Lung (tissue), 11 donors: ENCODE measurements at regions not wholly inside any gene's neighbourhood (a gene's known extent, or its start where the extent isn't known, plus 50 kb on each side); places are given as distances from the start of the nearest gene placed in this dataset.

Source experiments
- ATAC-seq: fragments of 200-7000 bp; cut with Tn5 transposase; one replicate; pipeline ENCODE4 v1.9.1; 2020; ENCODE audit warnings: moderate number of reproducible peaks; ENCODE audit not compliant: insufficient read depth, low FRiP score
- DNase-seq, 3 donors: peaks; one replicate each; pipeline ENCODE4 v3.0.0-alpha.2; 2013 to 2017
- H3K27ac ChIP-seq, 2 donors: one replicate each; pipeline ENCODE4 v1.5.1; 2013; ENCODE audit warnings: mild to moderate bottlenecking in 2 of 2, moderate library complexity in 2 of 2, control low read depth in 1 of 2, inconsistent platforms in 1 of 2, low read depth in 1 of 2, low read length in 1 of 2
- H3K27me3 ChIP-seq, 3 donors: one replicate each; pipeline ENCODE4 v1.5.1; 2013; ENCODE audit warnings: low read length in 2 of 3; ENCODE audit not compliant: control insufficient read depth in 3 of 3, insufficient read depth in 3 of 3
- H3K36me3 ChIP-seq, 4 donors: one replicate each; pipeline ENCODE4 v1.5.1; 2013; ENCODE audit warnings: low read length in 4 of 4, mild to moderate bottlenecking in 1 of 4, moderate library complexity in 1 of 4; ENCODE audit not compliant: control insufficient read depth in 4 of 4, insufficient read depth in 4 of 4
- H3K4me1 ChIP-seq, 5 donors: one replicate each; pipeline ENCODE4 v1.5.1; 2013; ENCODE audit warnings: low read length in 5 of 5, mild to moderate bottlenecking in 2 of 5, moderate library complexity in 1 of 5; ENCODE audit not compliant: control insufficient read depth in 5 of 5, insufficient read depth in 5 of 5
- H3K4me3 ChIP-seq: one replicate; pipeline ENCODE4 v1.5.1; 2013; ENCODE audit warnings: mild to moderate bottlenecking, control low read depth, moderate library complexity
- H3K9ac ChIP-seq, 2 donors: one replicate each; pipeline ENCODE4 v1.5.1; 2013; ENCODE audit warnings: low read length in 2 of 2, control low read depth in 1 of 2; ENCODE audit not compliant: insufficient read depth in 1 of 2
- H3K9me3 ChIP-seq, 4 donors: one replicate each; pipeline ENCODE4 v1.5.1; 2013; ENCODE audit warnings: low read length in 3 of 4, mild to moderate bottlenecking in 1 of 4, moderate library complexity in 1 of 4; ENCODE audit not compliant: control insufficient read depth in 4 of 4, insufficient read depth in 3 of 4
- CTCF ChIP-seq: IDR thresholded peaks from 2 replicates; pipeline ENCODE4 v1.5.1; 2012; ENCODE audit warnings: mild to moderate bottlenecking; ENCODE audit errors: control extremely low read depth, extremely low read depth
- WGBS, 2 donors: extraction: QIAGEN DNeasy Blood & Tissue Kit; methylation state at CpG; one replicate each; pipeline ENCODE4 v1.1.7; 2013; 5-methylcytosine and 5-hydroxymethylcytosine counted together
- donor health status: control.
- donor health status: control.
- donor health status: Bipolar disorder and iron deficiency.
- donor health status: healthy.
- donor health status: DM: yes; HTN: yes; CAD: no.

- no peaks in the 10 kb centered on the region for H3K36me3 ChIP-seq
- ATAC-seq (no peak), DNase-seq (peak in 1 of 3 donors; percentile 0)
- no peaks in the 10 kb centered on the region for H3K27me3 ChIP-seq
- no peak overlapping the region for H3K9ac ChIP-seq
- H3K4me3 ChIP-seq: no peak overlapping the region
- H3K9me3 ChIP-seq: no peaks in the 10 kb centered on the region
- no peak for TF ChIP-seq CTCF
- no peak overlapping the region for H3K27ac ChIP-seq
- no peaks in the 10 kb centered on the region for H3K4me1 ChIP-seq
Measured at GRCh38 chr5:51902512-51902911, 519.3 kb downstream of the ISL1 start.

DNA sequence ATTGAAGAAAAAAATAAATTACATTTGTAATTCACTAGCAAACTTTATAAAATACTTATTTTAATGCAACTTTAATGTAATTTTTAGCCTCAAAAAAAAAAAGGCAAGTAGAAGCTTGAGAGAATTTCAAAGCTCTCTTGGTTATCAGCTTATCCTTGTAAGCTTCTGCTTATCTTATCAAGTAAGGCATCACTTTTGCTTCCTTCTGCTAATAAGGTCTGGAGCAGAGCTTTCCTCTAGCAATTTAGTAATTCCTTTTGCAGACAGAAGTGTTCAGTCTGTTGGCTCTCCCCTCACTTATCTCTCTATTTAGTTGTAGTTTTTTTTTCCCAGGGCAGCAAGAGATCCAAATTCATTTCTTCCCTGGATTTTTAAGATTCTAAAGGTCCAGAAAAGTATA is 525.0 kb downstream of the ISL1 start:
- no peak for ATAC-seq
- no peaks in the 10 kb centered on the region for H3K4me1 ChIP-seq
- no peak overlapping the region for H3K27ac ChIP-seq
- no peaks in the 10 kb centered on the region for H3K9me3 ChIP-seq
- no peak overlapping the region for H3K9ac ChIP-seq
- H3K4me3 ChIP-seq: no peak overlapping the region
- H3K27me3 ChIP-seq: no peaks in the 10 kb centered on the region
- no peak for DNase-seq
- no peak for TF ChIP-seq CTCF
- no peaks in the 10 kb centered on the region for H3K36me3 ChIP-seq

- Histone ChIP-seq H3K4me1 (no peaks in the 10 kb centered on the region), H3K36me3 (no peaks in the 10 kb centered on the region), H3K9ac (no peak overlapping the region), H3K27ac (no peak overlapping the region), H3K27me3 (no peaks in the 10 kb centered on the region), H3K9me3 (peaks cover 0 to 10% (median 5%) of the 10 kb centered on the region in 4 donors), H3K4me3 (no peak overlapping the region)
- ATAC-seq (no peak), DNase-seq (no peak)
- 87 to 88% methylated on average over 3 of the region's 3 CpGs for WGBS, 2 donors
- TF ChIP-seq CTCF: no peak
Measured at GRCh38 chr5:51944500-51945125, 561.4 kb downstream of the ISL1 start.

DNA sequence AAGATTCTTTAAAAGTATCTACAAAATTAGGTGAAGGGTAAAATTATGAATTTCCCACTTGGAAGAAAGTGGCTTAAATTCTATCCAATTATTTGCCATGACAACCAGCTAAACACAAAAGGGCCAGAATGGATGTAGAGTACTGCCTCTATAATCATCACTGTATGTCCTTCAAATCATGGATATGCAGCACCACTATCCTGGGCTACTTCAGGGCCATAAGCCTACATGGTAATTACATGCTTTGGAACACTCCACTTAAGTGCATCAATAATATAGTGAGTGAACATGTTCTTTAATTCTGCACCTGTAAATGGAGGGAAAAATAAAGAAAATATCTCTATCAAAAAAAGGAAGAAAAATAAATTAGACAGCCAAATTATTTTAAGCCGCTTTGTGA is 575.2 kb downstream of the ISL1 start:
- H3K36me3 ChIP-seq: no peaks in the 10 kb centered on the region
- no peak for TF ChIP-seq CTCF
- no peaks in the 10 kb centered on the region for H3K4me1 ChIP-seq
- no peak overlapping the region for H3K27ac ChIP-seq
- DNase-seq (no peak), ATAC-seq (no peak)
- no peaks in the 10 kb centered on the region for H3K27me3 ChIP-seq
- WGBS, 2 donors: 86 to 95% methylated on average over 1 of the region's 1 CpG
- H3K4me3 ChIP-seq: no peak overlapping the region
- H3K9me3 ChIP-seq: no peaks in the 10 kb centered on the region
- H3K9ac ChIP-seq: no peak overlapping the region
